DLD1 (cell line): ENCODE measurements at regions not wholly inside any gene's neighbourhood (a gene's known extent, or its start where the extent isn't known, plus 50 kb on each side); places are given as distances from the start of the nearest gene placed in this dataset.

ENCODE experiments used
- in situ Hi-C: cut with HindIII; loops from 2 replicates; pipeline ENCODE4 v1.10.0; 2017; ENCODE audit warnings: low sequenced_read_pairs

- in situ Hi-C loops, result loop anchor here (10.0 kb wide), 1 partner anchor 57 kb away; no protein-coding TSS in a partner anchor
Observed at GRCh38 chr3:181457756-181458155, 254.0 kb upstream of the SOX2 start.

- in situ Hi-C loops, result loop anchor here (10.0 kb wide), 1 partner anchor 58 kb away; no protein-coding TSS in a partner anchor
Observed at GRCh38 chr3:181457190-181457589, 254.5 kb upstream of the SOX2 start.

- in situ Hi-C loops, result loop anchor here (10.0 kb wide), 1 partner anchor 60 kb away; no protein-coding TSS in a partner anchor
Observed at GRCh38 chr3:181455276-181455675, 256.4 kb upstream of the SOX2 start.

GRCh38 chr3:181454451-181455027, 257.2 kb upstream of the SOX2 start:
- in situ Hi-C loops, result loop anchor here (10.0 kb wide), 1 partner anchor 60 kb away; no protein-coding TSS in a partner anchor

- in situ Hi-C loops, result no loop called here
Observed at GRCh38 chr3:181446741-181447140, 265.0 kb upstream of the SOX2 start.

- in situ Hi-C loops, result no loop called here
Observed at GRCh38 chr3:181442066-181442465, 269.7 kb upstream of the SOX2 start.

- in situ Hi-C loops, result no loop called here
Observed at GRCh38 chr3:181432992-181433391, 278.7 kb upstream of the SOX2 start.

- in situ Hi-C loops, result no loop called here
Observed at GRCh38 chr3:181431748-181432147, 280.0 kb upstream of the SOX2 start.

GRCh38 chr3:181425074-181425473, 286.7 kb upstream of the SOX2 start:
- in situ Hi-C loops, result no loop called here

GRCh38 chr3:181418233-181418632, 293.5 kb upstream of the SOX2 start:
- in situ Hi-C loops, result no loop called here

- in situ Hi-C loops, result no loop called here
Observed at GRCh38 chr3:181417748-181418147, 294.0 kb upstream of the SOX2 start.

- in situ Hi-C loops, result no loop called here
Observed at GRCh38 chr3:181410870-181411269, 300.9 kb upstream of the SOX2 start.

GRCh38 chr3:181403876-181404660, 307.7 kb upstream of the SOX2 start:
- in situ Hi-C loops, result no loop called here

GRCh38 chr3:181402347-181402746, 309.4 kb upstream of the SOX2 start:
- in situ Hi-C loops, result no loop called here

GRCh38 chr3:181384970-181385369, 326.8 kb upstream of the SOX2 start:
- in situ Hi-C loops, result no loop called here

GRCh38 chr3:181383760-181384159, 328.0 kb upstream of the SOX2 start:
- in situ Hi-C loops, result no loop called here

GRCh38 chr3:181383201-181383600, 328.5 kb upstream of the SOX2 start:
- in situ Hi-C loops, result no loop called here

- in situ Hi-C loops, result no loop called here
Observed at GRCh38 chr3:181382656-181383055, 329.1 kb upstream of the SOX2 start.

GRCh38 chr3:181379278-181379677, 332.4 kb upstream of the SOX2 start:
- in situ Hi-C loops, result no loop called here

GRCh38 chr3:181369637-181370036, 342.1 kb upstream of the SOX2 start:
- in situ Hi-C loops, result no loop called here

- in situ Hi-C loops, result no loop called here
Observed at GRCh38 chr3:181363231-181363630, 348.5 kb upstream of the SOX2 start.

- in situ Hi-C loops, result no loop called here
Observed at GRCh38 chr3:181362378-181362777, 349.3 kb upstream of the SOX2 start.
